Activated CD4-positive, alpha-beta T cell treated with anti-CD3 and anti-CD28 coated beads, Interleukin-2, amount 10 ng/mL, durations not matched to agents 24 days and 14 days (primary cell): ENCODE measurements at regions not wholly inside any gene's neighbourhood (a gene's known extent, or its start where the extent isn't known, plus 50 kb on each side); places are given as distances from the start of the nearest gene placed in this dataset.
"Not testable (repeated sequence)": the region's sequence is repeated elsewhere in the genome, so short reads cannot be mapped to it uniquely, and the experiment has no call there.

Experiments
- DNase-seq: peaks from one replicate; pipeline ENCODE4 v3.0.0; 2022
- H3K27ac Mint-ChIP-seq: one replicate; pipeline ENCODE4 v1.8.0; 2022; ENCODE audit warnings: mild to moderate bottlenecking, mixed read lengths
- H3K27me3 Mint-ChIP-seq: one replicate; pipeline ENCODE4 v1.8.0; 2022; ENCODE audit warnings: mixed read lengths
- H3K36me3 Mint-ChIP-seq: one replicate; pipeline ENCODE4 v1.8.0; 2022; ENCODE audit warnings: low read depth, mild to moderate bottlenecking, mixed read lengths
- H3K4me1 Mint-ChIP-seq: one replicate; pipeline ENCODE4 v1.8.0; 2021; ENCODE audit warnings: mixed read lengths
- H3K4me3 Mint-ChIP-seq: one replicate; pipeline ENCODE4 v1.8.0; 2022; ENCODE audit warnings: mild to moderate bottlenecking, moderate library complexity, mixed read lengths
- H3K9me3 Mint-ChIP-seq: one replicate; pipeline ENCODE4 v1.8.0; 2021; ENCODE audit warnings: mixed read lengths
- intact Hi-C: fragments of 100-400 bp; cut with micrococcal nuclease; formaldehyde crosslinking; loops from one replicate; pipeline ENCODE4 v1.15.1; 2023

GRCh38 chr5:30194595-30194994, 998.9 kb upstream of the CDH6 start:
- Mint-ChIP-seq H3K36me3 (no peaks in the 10 kb centered on the region), H3K9me3 (peaks cover 2% of the 10 kb centered on the region), H3K4me1 (no peaks in the 10 kb centered on the region), H3K27me3 (no peaks in the 10 kb centered on the region), H3K27ac (no peak overlapping the region), H3K4me3 (no peak overlapping the region)
- no peak for DNase-seq
- intact Hi-C loops: no loop called here

GRCh38 chr5:30183795-30184194, 1009.7 kb upstream of the CDH6 start:
- Mint-ChIP-seq H3K27me3 (no peaks in the 10 kb centered on the region), H3K36me3 (no peaks in the 10 kb centered on the region), H3K9me3 (no peaks in the 10 kb centered on the region), H3K27ac (no peak overlapping the region), H3K4me1 (no peaks in the 10 kb centered on the region), H3K4me3 (no peak overlapping the region)
- no peak for DNase-seq
- intact Hi-C loops: no loop called here

GRCh38 chr5:30156156-30156555, 1037.3 kb upstream of the CDH6 start:
- DNase-seq: no peak
- Mint-ChIP-seq H3K9me3 (peaks cover 5% of the 10 kb centered on the region), H3K4me1 (no peaks in the 10 kb centered on the region), H3K27ac (no peak overlapping the region), H3K27me3 (no peaks in the 10 kb centered on the region), H3K36me3 (no peaks in the 10 kb centered on the region), H3K4me3 (no peak overlapping the region)
- intact Hi-C loops: no loop called here

GRCh38 chr5:30152431-30152830, 1041.1 kb upstream of the CDH6 start:
- intact Hi-C loops: no loop called here

GRCh38 chr5:30150231-30150630, 1043.3 kb upstream of the CDH6 start:
- no peak for DNase-seq
- no peak overlapping the region for H3K4me3 Mint-ChIP-seq
- H3K27me3 Mint-ChIP-seq: no peaks in the 10 kb centered on the region
- H3K27ac Mint-ChIP-seq: no peak overlapping the region
- intact Hi-C loops: no loop called here
- H3K4me1 Mint-ChIP-seq: no peaks in the 10 kb centered on the region
- H3K36me3 Mint-ChIP-seq: no peaks in the 10 kb centered on the region
- peaks cover 9% of the 10 kb centered on the region for H3K9me3 Mint-ChIP-seq

More at GRCh38 chr5:30152431-30152830, 1041.1 kb upstream of the CDH6 start:
- H3K9me3 Mint-ChIP-seq: peaks cover 5% of the 10 kb centered on the region
- H3K4me1 Mint-ChIP-seq: no peaks in the 10 kb centered on the region
- H3K27me3 Mint-ChIP-seq: no peaks in the 10 kb centered on the region
- H3K27ac Mint-ChIP-seq: no peak overlapping the region
- no peak overlapping the region for H3K4me3 Mint-ChIP-seq
- H3K36me3 Mint-ChIP-seq: no peaks in the 10 kb centered on the region
- DNase-seq: no peak

GRCh38 chr5:30149526-30149925, 1044.0 kb upstream of the CDH6 start:
- Mint-ChIP-seq H3K4me1 (no peaks in the 10 kb centered on the region), H3K4me3 (no peak overlapping the region), H3K27me3 (no peaks in the 10 kb centered on the region), H3K36me3 (no peaks in the 10 kb centered on the region), H3K9me3 (peaks cover 9% of the 10 kb centered on the region), H3K27ac (no peak overlapping the region)
- DNase-seq: no peak
- intact Hi-C loops: no loop called here

GRCh38 chr5:30147976-30148375, 1045.5 kb upstream of the CDH6 start:
- no peaks in the 10 kb centered on the region for H3K36me3 Mint-ChIP-seq
- H3K4me1 Mint-ChIP-seq: no peaks in the 10 kb centered on the region
- H3K9me3 Mint-ChIP-seq: peaks cover 9% of the 10 kb centered on the region
- no peak for DNase-seq
- intact Hi-C loops: no loop called here
- no peaks in the 10 kb centered on the region for H3K27me3 Mint-ChIP-seq
- no peak overlapping the region for H3K27ac Mint-ChIP-seq
- H3K4me3 Mint-ChIP-seq: no peak overlapping the region

GRCh38 chr5:30144059-30144458, 1049.4 kb upstream of the CDH6 start:
- not testable (repeated sequence) for H3K9me3 Mint-ChIP-seq, H3K4me1 Mint-ChIP-seq

GRCh38 chr5:30142432-30142831, 1051.1 kb upstream of the CDH6 start:
- no peak for DNase-seq
- Mint-ChIP-seq H3K27me3 (no peaks in the 10 kb centered on the region), H3K36me3 (no peaks in the 10 kb centered on the region), H3K9me3 (peaks cover 9% of the 10 kb centered on the region), H3K4me3 (no peak overlapping the region), H3K27ac (no peak overlapping the region), H3K4me1 (no peaks in the 10 kb centered on the region)
- intact Hi-C loops: no loop called here

More at GRCh38 chr5:30144059-30144458, 1049.4 kb upstream of the CDH6 start:
- H3K27me3 Mint-ChIP-seq, intact Hi-C loops, H3K4me3 Mint-ChIP-seq, H3K27ac Mint-ChIP-seq, H3K36me3 Mint-ChIP-seq, DNase-seq: not testable (repeated sequence)

GRCh38 chr5:30121043-30121442, 1072.4 kb upstream of the CDH6 start:
- no peak overlapping the region for H3K27ac Mint-ChIP-seq
- H3K27me3 Mint-ChIP-seq: no peaks in the 10 kb centered on the region
- no peak for DNase-seq
- peaks cover 3% of the 10 kb centered on the region for H3K9me3 Mint-ChIP-seq
- intact Hi-C loops: no loop called here
- H3K36me3 Mint-ChIP-seq: no peaks in the 10 kb centered on the region
- no peaks in the 10 kb centered on the region for H3K4me1 Mint-ChIP-seq
- no peak overlapping the region for H3K4me3 Mint-ChIP-seq

GRCh38 chr5:30117135-30117534, 1076.4 kb upstream of the CDH6 start:
- Mint-ChIP-seq H3K27ac (no peak overlapping the region), H3K27me3 (no peaks in the 10 kb centered on the region), H3K4me3 (no peak overlapping the region), H3K4me1 (no peaks in the 10 kb centered on the region), H3K36me3 (no peaks in the 10 kb centered on the region), H3K9me3 (no peaks in the 10 kb centered on the region)
- no peak for DNase-seq
- intact Hi-C loops: no loop called here

GRCh38 chr5:30113542-30113941, 1079.9 kb upstream of the CDH6 start:
- intact Hi-C loops: no loop called here
- no peaks in the 10 kb centered on the region for H3K36me3 Mint-ChIP-seq

GRCh38 chr5:30112867-30113266, 1080.6 kb upstream of the CDH6 start:
- Mint-ChIP-seq H3K4me3 (no peak overlapping the region), H3K27ac (no peak overlapping the region), H3K27me3 (no peaks in the 10 kb centered on the region), H3K36me3 (no peaks in the 10 kb centered on the region), H3K4me1 (no peaks in the 10 kb centered on the region), H3K9me3 (no peaks in the 10 kb centered on the region)
- intact Hi-C loops: no loop called here
- no peak for DNase-seq

More at GRCh38 chr5:30113542-30113941, 1079.9 kb upstream of the CDH6 start:
- Mint-ChIP-seq H3K27ac (no peak overlapping the region), H3K4me3 (no peak overlapping the region), H3K4me1 (no peaks in the 10 kb centered on the region), H3K27me3 (no peaks in the 10 kb centered on the region), H3K9me3 (no peaks in the 10 kb centered on the region)
- DNase-seq: no peak

- DNase-seq: no peak
- H3K9me3 Mint-ChIP-seq: no peaks in the 10 kb centered on the region
- no peak overlapping the region for H3K4me3 Mint-ChIP-seq
- intact Hi-C loops: no loop called here
- no peaks in the 10 kb centered on the region for H3K4me1 Mint-ChIP-seq
- no peaks in the 10 kb centered on the region for H3K36me3 Mint-ChIP-seq
- no peaks in the 10 kb centered on the region for H3K27me3 Mint-ChIP-seq
- no peak overlapping the region for H3K27ac Mint-ChIP-seq
Observed at GRCh38 chr5:30108051-30108450, 1085.4 kb upstream of the CDH6 start.

- Mint-ChIP-seq H3K9me3 (no peaks in the 10 kb centered on the region), H3K27ac (no peak overlapping the region), H3K27me3 (no peaks in the 10 kb centered on the region), H3K36me3 (no peaks in the 10 kb centered on the region), H3K4me1 (no peaks in the 10 kb centered on the region), H3K4me3 (no peak overlapping the region)
- no peak for DNase-seq
- intact Hi-C loops: no loop called here
Observed at GRCh38 chr5:30106596-30106995, 1086.9 kb upstream of the CDH6 start.
